RPMI7951 (cell line): ENCODE measurements at regions not wholly inside any gene's neighbourhood (a gene's known extent, or its start where the extent isn't known, plus 50 kb on each side); places are given as distances from the start of the nearest gene placed in this dataset.

Source experiments
- DNase-seq: peaks from one replicate; pipeline ENCODE4 v3.0.0-alpha.2; 2012; ENCODE audit warnings: low read depth

GRCh38 chr10:42971251-42971599, 105.6 kb upstream of the RET start:
- no peak for DNase-seq

DNA sequence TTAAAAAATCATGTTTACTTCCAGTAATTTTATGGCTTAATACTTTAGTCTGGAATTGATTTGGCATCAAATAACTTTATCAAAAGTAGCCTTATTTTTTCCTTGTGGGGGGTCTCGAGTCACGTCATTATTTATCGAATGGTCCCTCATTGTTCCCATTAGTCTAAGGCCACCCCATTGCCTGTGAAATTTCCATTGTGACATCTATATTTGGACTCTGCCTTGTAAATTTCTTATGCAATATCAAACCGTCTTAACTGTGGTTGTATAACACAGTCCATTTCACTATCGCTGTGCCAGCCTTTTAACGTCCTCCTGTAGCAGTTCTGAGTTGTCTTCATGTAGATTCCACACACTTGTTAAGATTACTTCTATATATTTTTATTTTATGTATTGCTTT, 103.9 kb upstream of the RET start:
- DNase-seq = no peak

DNA sequence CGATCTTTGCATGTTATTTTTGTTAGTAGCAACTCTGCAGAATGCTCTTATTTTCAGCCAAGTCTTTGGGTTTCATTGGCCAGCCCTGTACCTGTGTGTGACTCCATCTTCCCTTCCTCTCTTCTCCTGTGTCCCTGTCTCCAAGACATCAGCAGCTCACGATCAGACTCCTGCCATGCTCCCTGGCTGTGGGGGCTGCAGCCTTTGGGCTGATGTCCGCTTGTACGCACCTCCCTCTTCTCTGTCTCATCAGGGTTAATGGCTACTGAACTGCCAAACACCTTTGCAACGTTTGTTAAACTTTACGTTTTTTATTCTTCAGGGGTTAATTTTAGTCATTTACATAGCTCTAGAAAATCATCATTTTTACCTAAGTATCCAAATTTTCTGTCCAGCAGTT, 103.5 kb upstream of the RET start:
- DNase-seq = no peak

- no peak for DNase-seq
Observed at GRCh38 chr10:42973870-42974692, 102.8 kb upstream of the RET start.

- DNase-seq = no peak
Observed at GRCh38 chr10:42974693-42975002, 102.2 kb upstream of the RET start.

DNA sequence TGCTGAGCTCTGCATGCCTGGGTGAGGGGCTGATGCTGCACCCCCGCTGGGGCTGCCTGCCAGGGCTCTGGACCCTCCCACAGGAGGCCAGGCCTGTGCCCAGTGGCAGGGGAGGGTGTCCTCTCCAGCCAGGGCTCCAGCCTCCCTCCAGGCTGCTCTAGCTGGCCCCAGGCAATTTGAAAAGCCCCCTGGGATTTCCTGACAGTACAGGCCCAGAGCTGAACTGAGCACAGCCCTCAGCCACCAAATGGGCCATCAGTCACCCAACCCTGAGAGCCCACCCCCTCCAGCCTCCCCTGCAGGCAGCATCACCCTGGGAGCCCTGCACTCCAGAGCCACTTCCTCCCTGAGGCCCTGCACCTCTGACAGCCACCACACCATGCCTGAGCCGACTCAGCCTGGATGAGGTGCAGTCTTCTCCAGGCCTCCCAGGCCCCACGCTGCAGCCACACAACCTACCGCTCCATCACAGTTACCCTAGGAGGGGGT, 101.8 kb upstream of the RET start:
- no peak for DNase-seq

DNA sequence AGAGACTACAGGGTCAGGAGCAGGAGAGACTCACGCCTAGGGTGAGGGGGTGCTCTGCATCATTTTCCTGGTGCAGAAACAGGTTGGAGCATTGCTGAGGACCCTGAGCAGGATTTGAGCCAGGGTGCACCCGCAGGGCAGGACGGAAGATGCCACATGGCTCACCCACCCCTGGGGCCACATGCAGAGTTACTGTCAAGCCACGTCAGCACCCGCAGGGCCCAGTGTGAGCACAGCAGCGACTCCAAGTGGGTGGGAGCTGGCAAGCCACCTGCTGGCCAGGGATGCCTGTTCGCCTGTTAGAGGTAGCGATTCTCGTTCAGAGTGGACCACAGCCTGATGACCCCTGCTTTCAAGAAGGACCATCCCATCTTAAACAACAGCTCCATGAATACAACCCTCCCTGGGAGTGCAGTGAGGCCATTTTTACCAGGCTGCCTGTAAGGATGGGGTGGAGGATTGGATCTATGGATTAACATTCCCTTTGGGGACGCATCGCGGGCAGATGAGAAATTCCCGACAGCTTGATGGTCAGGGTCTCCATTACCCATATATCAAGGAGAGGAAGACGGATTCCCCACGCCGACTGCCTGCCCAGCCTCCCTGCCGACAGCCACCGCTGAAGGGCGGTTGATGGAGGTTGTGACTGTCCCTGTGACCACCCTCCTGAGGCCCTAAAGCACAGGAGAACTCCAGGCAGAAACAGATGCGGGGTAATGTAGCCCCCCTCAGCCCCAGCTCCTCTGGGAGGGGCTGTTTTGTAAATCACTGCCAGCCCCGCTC, 101.1 kb upstream of the RET start:
- no peak for DNase-seq

DNA sequence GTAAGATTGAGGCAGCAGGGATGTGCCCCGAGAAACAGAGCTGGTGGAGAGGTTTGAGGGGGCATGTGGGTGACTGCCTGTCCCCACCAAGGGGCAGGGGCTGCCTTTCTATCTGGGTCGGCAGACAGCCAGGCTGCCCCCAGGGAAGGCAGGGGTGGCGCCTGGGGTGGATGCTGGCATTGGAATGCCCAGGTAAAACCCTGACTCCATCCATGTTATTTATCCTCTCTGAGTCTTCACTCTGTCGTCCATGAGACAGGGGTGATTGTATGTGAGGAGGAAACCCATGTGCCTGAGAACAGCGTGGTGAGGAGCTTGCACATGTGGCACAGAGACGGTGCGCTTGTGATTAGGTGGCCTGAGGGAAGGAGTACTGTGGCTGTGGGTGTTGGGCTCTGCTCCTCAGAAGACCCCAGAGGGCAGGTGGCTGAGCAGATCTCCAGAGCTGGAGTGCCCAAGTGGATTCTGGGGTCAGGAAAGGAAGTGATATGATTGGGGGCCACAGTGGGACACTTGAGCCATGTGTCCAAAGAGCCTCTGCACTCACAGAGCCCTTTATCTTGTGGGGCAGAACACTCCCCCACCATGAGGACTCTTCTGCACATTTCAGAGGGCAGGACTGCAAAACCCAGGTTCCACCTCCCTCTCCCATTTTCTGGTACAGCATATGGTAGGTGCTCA, 100.4 kb upstream of the RET start:
- no peak for DNase-seq

DNA sequence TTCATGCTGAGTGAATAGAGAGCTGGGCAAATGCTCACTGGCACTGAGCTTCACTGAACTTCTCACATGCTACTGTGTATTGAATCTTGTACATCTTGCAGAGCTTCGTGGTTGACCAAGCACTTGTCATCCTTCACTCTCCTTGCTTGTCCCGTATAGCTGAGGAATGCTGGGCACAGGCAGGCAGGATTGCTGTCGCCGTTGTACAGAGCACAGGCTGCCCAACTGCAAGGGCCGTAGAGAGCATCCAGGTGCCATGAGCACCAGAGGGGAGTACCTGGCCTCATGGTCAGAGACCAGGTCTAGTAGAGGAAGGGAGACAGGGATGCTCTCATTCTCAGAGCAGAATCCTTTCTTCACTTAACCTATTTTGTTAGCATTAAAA, 99.8 kb upstream of the RET start:
- no peak for DNase-seq

GRCh38 chr10:42979181-42979580, 97.7 kb upstream of the RET start:
- DNase-seq = no peak

DNA sequence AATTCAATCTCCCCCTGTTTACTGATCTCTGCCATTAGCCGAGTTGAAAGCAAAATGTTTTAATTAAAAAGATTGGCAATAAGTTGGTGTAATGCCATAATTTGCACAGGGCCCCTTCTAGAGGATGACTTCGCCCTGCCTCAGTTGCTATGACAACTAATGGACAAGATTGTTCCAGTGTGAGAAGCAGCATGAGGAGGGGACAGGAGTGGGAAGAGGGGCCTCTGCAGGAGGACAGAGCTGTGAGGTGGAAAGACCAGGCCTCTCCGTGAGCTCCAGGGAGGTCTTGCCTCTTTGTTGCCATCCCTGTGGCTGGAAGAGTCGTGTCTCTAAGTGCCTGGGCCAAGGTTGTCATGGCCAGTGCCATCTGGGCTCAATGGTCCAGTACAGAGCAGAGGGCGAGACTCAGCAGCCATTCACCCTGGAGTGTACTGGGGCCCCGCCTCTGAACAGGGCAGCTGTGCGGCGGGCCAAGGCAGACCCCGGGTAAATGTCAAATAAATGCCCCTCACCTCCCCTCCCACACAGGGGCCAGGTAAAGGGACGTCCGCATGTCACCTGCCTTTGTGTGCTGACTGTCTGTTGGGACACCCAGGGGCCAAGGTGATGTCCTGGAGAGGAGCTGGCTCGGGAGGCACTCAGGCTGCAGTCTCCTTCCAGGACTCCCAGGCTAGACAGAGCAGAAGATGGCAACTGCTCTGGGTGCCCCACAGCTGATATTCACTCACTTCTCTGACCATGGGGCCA, 97.0 kb upstream of the RET start:
- no peak for DNase-seq

- DNase-seq = no peak
Observed at GRCh38 chr10:42980553-42981357, 96.1 kb upstream of the RET start.

DNA sequence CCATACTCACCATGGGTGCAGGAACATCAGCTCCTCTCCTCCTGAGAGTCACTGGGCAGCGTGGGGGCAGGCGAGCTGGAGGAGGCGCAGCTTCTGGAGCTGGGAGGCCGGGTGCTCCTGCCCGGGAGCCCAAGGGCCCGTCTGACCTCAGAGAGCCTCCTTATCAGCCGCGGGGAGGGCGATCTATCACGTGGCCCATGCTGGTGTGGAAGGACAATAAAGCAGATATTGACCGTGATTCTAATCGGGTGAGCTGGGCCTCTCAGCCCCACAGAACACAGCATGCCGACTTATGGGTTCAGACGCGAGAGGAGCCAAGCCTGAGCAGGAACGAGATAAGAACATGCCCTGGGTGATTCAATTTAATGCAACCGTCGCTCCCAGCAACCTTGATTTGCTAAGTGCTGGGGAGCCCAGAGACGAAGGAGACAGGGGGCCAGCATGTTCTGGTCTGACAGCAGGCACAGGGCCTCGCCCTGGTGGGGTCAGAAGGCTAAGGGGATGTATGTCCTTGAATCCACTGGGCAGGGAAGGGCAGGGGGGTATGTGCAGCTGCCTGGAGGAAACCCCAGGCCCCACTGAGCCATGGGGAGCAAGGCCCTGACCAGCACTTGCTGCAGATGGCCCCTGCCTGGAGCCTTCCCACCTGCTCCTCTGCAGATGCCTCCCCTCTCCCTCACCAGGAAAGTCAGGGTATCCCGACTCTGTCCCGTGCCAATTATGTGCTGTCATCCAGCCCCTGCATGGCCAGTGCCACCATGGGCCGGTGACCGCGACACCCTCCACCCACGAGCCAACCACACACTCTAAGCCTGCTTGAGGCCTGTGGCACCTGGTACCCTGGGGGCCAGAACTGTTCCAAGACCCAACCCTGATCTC, 95.3 kb upstream of the RET start:
- DNase-seq = no peak

DNA sequence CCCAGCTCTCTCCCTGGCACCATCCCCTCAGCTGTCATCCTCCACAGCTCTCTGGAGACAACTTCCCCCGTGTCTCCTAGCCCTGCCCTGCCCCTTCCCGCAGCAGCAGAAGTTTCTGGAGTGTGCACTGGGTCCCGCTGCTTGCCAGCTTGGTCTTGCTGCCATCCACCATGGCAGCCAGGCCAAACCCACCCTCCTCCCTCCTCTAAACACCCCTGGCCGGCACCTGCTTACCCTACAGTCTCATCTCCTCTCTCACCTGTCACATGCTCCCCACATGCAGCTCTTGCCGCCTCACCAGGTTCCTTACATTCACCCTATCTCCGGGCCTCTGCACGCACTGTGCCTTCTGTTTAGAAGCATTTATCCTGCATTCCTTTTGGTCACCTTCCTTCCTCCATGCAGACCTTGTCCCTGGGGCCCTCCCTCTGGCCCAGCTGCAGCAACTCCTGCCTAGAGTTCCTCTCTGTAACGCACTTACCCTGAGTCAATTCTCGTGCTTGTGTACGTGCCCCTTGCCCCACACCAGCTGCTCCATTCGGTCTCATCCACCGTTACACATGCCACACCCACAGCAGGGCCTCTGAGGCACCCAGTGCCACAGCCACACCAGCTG, 93.9 kb upstream of the RET start:
- no peak for DNase-seq

DNA sequence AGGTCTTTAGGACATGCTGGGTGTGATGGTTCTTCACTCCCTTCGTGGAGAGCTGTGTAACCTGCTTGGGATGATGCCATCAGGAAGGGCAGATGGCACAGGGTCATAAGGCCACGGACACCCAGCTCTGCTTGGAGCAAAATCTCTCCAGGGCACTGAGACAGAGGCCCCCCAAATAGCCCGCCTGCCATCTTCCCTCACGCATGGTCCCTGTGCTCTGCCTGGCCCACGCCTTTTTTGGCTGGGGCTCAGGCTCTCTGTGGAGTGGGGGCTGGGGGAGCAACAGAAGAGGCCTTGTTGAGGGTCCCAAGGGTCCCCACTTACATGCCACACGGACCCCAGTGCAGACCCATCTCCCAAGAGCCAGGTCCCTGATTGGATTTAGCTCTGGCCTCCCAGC, 93.3 kb upstream of the RET start:
- no peak for DNase-seq

GRCh38 chr10:42984035-42984610, 92.7 kb upstream of the RET start:
- no peak for DNase-seq

DNA sequence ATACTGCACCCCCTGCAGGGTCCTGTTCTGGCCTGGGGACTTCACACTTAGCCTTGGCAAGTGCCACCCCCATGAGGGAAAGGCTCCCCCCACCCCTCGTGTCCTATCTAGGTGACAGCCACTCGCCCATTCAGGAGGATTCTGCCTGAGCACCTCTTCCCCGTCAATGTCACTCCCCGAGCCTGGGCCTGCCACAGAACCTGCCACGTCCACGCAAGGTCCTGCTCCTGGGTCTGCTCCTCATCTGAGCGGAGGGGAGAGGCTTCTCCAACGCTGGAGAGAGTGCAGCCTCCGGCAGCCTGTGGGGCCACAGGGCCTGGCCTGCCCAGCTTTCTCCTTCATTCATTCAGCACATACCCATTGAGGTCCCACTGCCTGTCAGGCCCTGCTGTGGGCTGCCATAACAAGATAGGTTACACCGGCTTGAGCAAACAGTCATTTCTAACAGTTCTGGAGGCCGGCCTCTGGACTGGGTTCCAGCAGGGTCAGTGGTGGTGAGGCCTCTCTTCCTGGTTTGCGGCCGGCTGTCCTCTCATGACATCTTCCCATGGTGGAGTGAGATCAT, 92.0 kb upstream of the RET start:
- no peak for DNase-seq

DNA sequence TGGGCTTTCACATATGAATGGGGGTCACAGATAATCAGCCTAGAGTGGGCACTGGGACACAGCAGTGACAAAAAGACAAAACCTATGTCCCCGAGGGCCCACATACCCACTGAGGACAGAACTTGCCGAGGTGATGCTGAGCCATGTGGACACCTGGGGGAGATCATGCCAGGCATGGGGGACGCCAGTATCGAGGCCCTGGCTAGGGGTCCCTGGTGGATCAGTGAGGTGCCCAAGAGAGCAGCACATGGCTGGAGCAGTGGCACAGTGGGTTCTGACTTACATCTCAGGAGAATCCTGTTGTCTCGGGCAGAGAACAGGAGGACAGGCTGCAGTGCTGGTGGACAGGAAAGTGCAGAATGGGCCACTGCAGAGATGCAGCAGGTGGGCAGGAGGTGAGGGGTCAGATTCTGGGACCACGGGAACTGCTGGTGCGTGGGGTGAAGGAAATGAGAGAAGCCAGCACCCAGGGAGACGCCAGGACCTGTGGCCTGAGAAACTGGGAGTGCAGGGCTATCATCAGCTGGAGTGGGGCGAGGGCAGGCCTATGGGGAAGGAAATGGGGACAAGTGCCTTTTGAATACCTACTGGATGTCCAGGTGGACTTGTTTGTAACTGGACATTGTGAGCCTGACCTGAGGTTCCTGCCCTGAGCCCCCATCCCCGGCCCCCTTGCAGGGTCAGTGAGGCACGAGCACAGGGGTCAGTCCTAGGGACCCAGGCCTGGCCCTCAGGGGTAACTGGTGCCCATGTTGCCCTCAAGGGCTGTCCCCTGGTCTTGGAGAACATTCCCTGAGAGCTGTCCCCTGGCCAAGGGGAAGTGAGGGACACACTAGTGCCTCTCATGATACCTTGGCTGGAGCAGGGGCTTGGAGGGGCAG, 91.2 kb upstream of the RET start:
- no peak for DNase-seq
